ENCODE measurements at regions not wholly inside any gene's neighbourhood (a gene's known extent, or its start where the extent isn't known, plus 50 kb on each side); places are given as distances from the start of the nearest gene placed in this dataset.

DNA sequence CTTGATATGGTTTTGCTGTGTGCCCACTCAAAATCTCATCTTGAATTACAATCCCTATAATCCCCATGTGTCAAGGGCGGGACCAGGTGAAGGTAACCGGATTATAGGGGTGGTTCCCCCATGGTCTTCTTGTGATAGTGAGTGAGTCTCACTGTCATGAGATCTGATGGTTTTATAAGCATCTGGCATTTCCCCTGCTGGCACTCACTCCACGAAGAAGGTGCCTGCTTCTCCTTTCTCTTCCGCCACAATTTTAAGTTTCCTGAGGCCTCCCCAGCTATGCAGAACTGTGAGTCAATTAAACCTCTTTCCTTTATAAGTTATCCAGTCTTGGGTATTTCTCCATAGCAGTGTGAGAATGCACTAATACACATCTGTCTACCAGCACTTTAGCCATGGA is 109.5 kb upstream of the SDK1 start:
- no peak for DNase-seq (ENCODE audit: low read depth, low spot score)
- no peak overlapping the region for H3K27ac ChIP-seq

DNA sequence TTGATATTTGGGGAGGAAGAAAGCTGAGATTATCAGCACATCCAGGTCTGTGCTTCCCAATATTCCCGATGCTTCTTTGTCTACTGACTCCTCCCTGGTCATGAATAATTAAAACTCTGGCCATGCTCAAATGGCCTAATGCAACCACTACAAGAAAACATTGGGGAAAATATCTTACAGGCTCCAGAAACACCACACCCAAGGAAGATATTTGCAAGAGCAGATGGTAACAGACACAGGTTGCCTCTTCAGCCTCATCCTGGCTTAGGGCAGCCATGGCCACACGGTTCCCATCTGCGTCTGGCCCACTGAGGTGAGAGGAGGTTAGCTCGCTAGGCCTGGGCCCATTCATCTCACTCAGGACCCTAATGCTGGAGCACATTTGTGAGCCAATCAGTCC is 108.4 kb upstream of the SDK1 start:
- DNase-seq (ENCODE audit: low read depth, low spot score): no peak
- no peak overlapping the region for H3K27ac ChIP-seq

DNA sequence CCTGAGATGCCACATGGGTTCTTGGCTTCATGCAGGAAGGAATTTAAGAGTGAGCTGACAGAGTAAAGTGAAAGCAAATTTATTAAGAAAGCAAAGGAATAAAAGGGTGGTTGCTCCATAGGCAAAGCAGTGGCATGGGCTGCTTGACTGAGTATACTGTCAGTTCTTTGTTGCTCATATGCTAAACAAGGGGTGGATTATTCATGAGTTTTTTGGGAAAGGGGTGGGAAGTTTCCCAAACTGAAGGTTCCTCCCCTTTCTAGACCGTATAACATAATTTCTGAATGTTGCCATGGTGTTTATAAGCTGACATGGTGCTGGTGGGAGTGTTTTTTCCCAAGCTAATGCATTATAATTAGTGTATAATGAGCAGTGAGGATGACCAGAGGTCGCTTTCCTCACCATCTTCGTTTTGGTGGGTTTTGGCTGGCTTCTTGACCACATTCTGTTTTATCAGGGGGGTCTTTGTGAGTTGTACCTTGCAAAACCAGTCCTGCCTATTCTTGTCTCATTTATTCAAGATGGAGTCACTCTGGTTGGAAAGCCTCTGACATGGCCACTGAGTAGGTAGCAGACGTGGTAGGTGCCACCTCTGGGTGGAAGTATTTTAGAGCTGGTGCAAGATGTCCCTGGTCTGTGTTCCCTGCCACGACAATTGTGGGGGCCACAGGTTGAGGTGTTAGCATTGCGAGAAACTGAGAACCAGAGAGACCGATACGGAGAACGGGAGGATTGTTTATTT is 107.5 kb upstream of the SDK1 start:
- no peak for DNase-seq (ENCODE audit: low read depth, low spot score)

DNA sequence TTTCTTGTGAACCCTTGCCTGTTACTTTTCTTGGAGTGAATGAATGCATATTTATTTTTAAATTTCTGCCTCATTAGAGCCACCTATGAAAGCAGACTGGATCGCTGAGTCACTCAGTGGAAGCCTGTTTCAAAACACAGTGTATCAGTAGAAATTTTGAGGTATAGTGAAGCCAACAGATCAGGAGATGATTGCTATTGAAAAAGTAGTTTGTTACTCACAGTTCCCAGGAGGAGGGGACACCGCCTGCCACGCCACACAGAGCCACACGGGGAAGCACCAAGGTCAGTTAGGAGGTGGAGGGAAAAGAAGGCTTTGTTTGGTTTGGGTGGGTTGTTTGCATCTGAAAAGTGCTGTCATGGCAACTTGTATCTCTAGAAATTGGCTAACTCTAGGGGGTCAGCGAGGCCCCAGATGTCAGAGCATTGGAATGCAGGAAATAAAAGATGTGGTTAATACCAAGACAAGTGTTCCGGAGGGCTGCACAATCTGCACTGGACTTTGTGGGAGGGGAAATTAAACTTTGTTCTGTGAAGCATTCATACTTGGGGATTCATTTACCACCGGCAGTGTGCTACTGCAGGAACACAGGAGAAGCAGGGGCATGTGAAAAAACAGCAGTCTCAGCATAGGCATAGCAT is 106.4 kb upstream of the SDK1 start:
- H3K27ac ChIP-seq: no peak overlapping the region
- no peak for DNase-seq (ENCODE audit: low read depth, low spot score)

More for the DNA sequence above, 107.5 kb upstream of the SDK1 start:
- H3K27ac ChIP-seq: no peak overlapping the region

DNA sequence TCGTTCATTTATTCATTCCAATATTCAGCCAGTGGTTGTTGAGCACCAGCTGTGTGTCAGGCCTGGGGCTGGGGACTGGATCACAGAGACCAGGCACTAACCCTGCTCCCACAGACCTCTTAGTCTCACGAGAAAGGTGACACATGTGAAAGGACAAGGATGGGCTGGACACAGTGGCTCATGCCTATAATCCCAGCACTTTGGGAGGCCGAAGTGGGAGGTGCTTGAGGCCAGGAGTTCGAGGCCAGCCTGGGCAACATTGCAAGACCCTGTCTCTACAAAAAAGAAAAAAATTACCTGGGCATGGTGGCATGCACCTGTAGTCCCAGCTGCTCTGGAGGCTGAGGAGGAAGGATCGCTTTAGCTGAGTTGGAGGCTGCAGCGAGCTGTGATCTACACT is 105.9 kb upstream of the SDK1 start:
- DNase-seq (ENCODE audit: low read depth, low spot score): no peak
- H3K27ac ChIP-seq: no peak overlapping the region

DNA sequence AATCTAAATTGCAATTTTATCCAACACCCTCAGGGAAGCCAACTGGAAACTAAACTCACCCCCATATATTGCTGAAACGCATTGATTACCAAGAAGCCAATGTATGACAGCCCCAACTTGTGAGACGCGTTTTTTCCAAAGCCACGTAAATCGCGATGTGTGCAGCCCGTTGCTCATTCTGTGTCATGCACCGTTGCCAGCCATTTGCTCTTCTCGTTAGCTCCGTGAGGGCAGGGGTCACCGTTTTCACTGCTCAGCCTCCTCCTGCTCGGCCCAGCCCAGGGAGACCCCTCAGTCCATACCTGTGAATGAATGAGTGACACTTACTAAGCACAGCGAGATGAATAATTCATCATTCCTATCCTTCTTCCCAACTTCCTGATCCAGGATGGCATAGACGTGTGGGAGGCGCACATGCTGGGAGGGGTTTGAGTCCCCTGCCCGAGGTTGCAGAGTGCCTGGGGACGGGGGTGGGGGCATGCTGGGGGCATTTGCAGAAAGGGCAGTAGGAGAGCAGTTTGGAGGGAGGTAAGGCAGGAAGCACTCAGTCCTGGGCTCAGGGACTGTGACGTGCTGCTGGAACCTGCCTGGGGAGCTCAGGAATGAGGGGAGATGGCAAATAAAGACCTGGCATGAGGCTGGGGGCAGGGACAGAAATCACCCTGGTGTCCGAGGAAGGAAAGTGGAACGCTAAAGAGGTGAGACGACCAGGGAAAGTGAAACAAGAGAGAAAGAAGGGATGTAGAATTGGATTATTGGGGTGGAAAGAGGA is 104.2 kb upstream of the SDK1 start:
- no peak overlapping the region for H3K27ac ChIP-seq
- DNase-seq (ENCODE audit: low read depth, low spot score): no peak

DNA sequence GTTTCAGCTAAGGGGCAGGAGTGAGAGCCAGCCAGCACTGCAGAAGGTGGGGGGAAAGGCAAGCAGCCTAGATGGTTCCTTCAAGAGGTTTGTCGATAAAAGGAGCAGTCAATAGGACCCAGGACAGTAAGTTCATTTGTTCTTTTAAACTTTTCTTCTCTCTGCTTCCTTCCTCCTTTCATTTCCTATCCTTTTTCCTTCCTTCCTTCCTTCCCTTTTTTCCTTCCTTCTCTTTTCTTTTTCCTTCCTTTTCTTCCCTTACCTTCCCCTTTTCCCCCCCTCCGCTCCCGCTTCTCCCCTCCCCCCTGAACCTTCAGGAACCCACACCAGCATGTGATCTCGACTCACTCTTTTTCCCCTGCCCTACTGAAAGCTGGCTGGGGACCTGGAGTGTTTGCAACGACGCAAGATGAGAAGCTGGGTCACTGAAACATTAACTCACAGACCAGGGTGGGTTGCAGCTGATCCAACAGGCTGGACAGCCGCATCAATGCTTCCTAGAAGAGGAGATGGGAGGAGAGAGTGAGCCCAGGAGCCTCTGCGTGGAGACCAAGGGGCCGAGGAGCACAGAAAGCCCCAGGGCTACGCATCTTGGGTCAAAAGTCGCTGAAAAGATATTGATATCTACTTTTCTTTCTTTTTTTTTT is 103.4 kb upstream of the SDK1 start:
- H3K27ac ChIP-seq: no peak overlapping the region
- DNase-seq (ENCODE audit: low read depth, low spot score): no peak

DNA sequence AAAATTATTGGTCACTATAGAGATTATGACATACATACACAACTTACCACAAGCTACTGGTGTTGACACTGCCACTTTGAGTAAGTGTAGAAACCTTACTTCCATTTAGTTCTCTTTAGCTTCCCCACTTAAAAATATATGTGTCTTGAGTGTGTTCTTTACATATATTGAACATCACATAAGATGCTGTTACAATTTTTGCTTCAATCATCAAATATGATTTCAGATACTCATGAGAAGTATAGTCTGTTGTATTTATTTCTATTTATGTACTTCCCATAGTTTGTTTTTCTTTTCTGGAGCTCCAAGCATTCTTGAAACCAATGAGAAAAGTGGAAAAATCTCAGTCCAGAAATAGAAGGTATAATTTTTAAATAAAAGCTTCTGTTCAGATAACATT is 102.7 kb upstream of the SDK1 start:
- no peak for DNase-seq (ENCODE audit: low read depth, low spot score)

DNA sequence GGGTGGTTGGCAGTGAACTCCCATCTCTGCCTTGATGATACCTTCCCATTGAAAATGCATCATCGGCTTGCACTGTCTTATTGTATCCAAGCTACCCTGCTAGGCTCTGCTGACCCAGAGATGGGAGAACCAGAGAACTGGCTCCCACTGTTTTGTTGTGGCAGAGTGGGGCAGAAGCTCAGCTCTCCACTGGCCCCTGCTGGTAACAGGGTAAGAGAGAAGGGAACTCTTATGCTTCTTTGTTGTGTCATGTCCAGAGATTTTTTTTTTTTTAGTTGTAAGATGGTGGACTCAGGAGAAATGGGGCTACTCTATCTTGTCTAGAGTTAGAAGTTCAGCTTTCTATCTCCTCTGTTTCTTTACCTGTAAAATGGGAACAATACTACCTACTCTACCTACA is 100.5 kb upstream of the SDK1 start:
- DNase-seq (ENCODE audit: low read depth, low spot score): no peak
- H3K27ac ChIP-seq: no peak overlapping the region

More for the DNA sequence above, 102.7 kb upstream of the SDK1 start:
- H3K27ac ChIP-seq: no peak overlapping the region

DNA sequence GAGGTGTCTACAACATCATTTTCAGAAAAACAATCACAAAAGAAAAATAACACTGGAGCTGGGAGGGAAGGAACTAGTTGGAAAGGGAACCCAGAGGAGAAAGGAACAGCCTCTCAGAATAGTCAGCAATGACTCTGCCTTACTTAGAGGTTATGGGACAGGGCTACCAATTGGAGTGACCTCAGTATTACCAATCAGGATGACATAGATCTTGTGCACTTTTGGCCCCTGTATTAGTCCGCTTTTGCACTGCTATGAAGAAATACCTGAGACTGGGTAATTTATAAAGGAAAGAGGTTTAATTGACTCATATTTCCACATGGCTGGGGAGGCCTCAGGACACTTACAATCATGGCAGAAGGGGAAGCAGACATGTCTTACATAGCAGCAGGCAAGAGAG is 99.7 kb upstream of the SDK1 start:
- H3K27ac ChIP-seq: no peak overlapping the region
- no peak for DNase-seq (ENCODE audit: low read depth, low spot score)

DNA sequence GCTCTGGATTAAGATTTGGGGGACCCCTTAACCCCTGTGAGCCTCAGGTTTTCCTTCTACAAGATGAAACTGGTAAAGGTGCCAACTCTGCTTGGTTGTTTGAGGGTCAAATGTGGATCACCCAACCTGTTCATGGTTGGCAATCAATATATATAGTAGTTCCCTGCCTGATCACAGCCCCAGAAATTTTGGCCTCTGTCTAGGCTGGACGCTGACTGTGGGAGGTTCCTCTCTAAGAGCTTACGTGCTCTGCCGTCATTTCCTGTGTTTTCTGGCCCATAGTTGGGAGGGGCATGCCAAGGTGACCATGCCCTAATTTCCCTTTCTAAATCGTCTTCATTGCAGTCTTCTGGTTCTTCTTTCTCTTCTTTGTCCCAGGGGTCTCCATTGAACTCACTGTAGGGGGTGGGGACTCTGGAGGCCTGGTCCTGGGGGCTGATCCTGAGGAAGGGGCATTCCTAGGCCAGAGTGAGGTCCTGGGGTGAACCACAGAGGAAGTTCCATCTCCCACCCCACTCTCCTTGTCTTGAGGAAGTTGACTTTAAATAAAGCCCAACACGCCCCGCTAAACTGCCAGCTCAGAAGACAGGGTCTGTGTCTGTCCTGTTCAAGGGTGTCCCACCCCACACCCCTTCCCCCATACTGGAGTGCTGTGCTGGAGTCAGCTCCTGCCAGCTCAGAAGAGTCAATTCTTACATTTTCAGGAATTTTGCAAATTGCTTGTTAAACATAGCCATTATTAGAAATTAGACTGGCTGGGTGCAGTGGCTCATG is 98.9 kb upstream of the SDK1 start:
- H3K27ac ChIP-seq: no peak overlapping the region
- DNase-seq (ENCODE audit: low read depth, low spot score): no peak

DNA sequence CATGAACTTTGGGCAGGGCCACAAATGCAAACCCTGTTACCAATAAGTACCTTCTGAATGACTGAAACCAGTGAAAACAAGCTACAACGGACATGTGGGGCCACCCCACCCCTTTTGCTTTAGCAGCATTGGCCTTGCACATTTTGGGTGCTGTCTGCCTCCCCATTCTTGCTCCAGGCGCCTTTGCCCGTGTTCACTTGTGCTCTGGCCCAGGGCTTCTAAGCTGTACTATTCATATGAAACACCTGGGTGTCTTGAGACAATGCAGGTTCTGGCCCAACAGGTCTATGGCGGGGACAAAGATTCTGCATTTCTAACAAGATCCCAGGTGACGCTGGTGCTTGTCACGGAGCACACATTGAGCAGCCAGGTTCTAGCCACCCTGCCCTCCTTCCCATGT is 96.5 kb upstream of the SDK1 start:
- peak overlapping the region; percentile 67 for H3K27ac ChIP-seq
- DNase-seq (ENCODE audit: low read depth, low spot score): no peak

DNA sequence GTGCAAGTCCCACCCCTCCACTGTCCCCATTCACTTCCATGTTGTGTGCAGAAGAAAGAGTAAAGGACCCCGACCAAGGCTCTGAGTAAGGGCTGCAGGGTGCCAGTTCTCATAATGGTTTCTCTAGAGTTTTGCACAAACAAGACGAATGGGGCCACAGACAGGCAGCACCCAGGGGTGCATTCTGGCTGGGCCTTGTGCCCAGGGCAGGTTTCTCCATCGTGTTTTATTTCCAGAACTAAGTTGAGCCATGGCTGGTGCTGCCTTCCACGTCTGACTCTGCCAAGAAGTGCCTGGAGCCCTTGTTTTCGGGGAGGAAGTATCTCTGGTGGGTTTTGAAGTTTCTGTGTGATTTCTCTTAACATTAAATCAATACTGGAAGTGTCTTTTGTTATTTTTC is 95.0 kb upstream of the SDK1 start:
- H3K27ac ChIP-seq: no peak overlapping the region
- DNase-seq (ENCODE audit: low read depth, low spot score): no peak

DNA sequence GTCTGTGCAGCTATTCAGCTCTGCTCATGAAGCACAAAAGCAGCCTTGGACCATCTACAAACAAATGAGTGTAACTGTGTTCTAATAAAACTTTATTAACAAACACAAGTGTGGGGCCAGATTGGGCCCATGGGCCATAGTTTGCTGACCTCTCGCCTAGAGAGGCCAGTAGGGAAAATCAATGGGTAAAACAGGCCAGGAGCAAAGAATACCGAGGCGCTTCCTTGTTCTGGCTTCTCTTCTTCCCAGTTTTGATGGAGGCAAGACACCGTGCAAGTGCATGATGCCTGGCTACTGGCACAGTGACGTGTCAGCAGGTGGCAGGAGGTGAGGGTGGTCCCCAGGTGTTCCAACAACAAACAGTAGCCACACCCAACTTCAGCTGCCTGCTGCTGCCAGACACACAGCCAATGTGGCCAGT is 94.3 kb upstream of the SDK1 start:
- DNase-seq (ENCODE audit: low read depth, low spot score): no peak
- H3K27ac ChIP-seq: no peak overlapping the region

DNA sequence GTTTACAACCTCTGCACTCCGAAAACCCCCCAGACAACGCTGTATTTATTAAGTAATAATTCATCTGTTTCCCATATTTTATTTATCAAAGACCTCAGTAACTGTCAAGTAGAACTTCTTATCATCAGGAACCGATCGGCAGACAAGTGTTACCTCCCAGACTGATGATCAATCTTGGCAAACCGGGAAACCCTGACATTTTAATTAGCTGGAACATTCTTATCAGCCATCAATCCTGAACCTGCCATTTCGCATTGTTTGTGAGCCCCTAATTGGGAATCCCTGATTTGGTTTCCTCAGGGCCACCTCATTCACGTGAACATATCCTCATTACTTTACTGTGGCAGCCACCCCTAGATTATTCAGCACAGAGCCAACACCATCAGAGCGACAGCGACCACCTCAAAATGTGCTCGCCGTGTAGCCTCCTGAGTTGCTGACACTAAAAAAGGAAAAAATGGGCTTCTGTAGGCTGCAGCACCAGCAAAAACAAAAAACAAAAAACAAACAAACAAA is 93.6 kb upstream of the SDK1 start:
- H3K27ac ChIP-seq: no peak overlapping the region
- DNase-seq (ENCODE audit: low read depth, low spot score): no peak

DNA sequence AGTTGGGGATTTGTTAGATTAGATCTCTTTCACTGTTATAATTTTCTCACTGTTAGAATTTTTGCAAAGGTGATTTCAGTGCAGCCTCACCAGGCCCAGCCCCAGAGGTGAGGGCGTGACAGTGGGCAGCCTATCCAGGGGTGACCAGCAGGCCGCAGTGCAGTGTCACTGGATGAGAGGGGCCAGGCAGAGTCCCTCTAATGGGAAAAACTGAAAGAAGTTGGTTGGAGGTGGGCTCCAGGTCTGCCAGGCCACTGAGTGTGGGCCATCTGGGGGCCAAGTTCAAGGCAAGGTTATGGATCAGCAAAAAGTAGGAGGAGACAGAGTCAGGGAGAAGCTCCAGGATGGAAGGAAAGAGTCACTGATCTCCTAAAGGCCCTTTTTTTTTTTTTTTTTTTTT is 90.5 kb upstream of the SDK1 start:
- no peak overlapping the region for H3K27ac ChIP-seq
- DNase-seq (ENCODE audit: low read depth, low spot score): no peak

DNA sequence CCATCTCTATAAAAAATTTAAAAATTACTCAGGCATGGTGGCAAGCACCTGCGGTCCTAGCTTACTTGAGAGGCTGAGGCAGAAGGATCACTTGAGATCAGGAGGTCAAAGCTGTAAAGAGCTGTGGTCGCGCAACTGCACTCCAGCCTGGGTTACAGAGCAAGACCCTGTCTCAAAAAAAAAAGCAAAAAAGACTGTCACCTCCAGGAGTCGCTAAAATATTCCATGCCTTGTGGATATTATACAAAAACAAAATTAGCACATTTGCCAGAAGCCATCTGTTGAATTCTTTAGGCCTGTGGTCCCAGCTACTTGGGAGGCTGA is 87.0 kb upstream of the SDK1 start:
- H3K27ac ChIP-seq: no peak overlapping the region
- DNase-seq (ENCODE audit: low read depth, low spot score): no peak

DNA sequence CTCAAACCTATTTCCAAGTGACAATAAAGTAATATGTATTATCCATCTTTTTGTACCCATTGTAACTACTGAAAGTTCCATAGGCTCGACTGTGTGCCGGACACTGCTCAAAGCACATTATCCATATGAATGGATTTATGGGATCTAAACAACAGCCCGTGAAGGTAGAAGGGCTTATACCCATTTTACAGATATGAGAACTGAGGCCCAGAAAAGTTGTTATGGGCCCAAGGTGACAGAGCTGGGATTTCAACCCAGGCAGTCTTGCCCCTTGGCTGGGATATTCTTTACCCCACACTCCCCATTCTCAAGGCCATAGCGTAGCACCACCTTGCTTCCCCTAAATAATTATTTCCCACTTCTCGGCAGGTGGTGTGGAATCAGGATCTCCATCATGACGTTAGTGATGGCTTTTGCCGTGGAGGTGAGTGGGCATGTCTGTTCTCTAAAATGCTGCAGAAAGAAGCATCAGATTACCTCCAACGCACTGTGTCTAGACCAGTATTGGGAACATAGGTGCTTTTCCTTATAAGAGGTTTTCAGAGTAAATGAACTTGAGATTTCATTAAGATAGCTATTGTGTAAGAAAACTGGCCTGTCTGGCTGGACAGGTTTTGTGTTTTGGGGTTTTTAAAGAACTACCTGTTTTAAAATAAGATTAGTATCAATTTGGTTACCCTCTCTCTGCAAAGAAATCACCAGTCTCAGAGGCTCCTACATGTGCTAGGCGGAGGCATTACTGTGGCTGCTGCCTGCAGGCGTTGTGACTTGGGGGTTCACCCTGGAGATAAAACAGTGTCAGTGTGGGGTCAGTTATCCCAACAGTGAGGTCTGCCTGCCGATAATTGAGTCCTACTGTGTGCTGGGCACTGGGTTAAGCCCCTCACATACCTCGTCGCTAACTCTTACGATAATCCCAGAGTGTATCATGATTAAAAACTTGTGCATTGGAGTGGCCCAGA is 85.1 kb upstream of the SDK1 start:
- no peak overlapping the region for H3K27ac ChIP-seq
- no peak for DNase-seq (ENCODE audit: low read depth, low spot score)

DNA sequence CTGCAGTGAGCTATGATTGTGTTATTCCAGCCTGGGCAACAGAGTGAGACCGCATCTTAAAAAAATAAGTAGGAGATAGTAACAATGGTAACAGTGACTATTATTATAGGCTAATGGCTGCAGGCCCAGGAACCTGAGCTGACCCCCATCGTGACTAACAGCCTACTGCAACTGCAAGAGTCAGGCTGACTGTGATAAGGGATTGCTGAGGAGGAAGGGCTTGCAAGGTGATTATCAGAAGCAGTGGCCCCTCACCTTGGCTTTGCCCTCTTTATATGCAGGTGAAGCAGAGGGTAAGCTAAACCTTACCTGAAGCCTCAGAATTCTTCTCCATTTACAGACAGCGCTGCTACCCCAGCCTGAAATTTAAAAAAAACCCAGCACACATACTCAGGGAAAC is 83.9 kb upstream of the SDK1 start:
- DNase-seq (ENCODE audit: low read depth, low spot score): no peak

More for the DNA sequence above, 83.9 kb upstream of the SDK1 start:
- H3K27ac ChIP-seq: no peak overlapping the region
